ENCODE measurements at regions not wholly inside any gene's neighbourhood (a gene's known extent, or its start where the extent isn't known, plus 50 kb on each side); places are given as distances from the start of the nearest gene placed in this dataset.

- no TSS peak for BruUV-seq (replicated peaks)
- Histone ChIP-seq H3K9me3 (replicated peaks; ENCODE audit: control insufficient read depth, insufficient read depth, low read length) (peaks cover 4% of the 10 kb centered on the region; the same call in 1 of the 3 replicates), H3K27me3 (replicated peaks in 1 of 2; ENCODE audit: control insufficient read depth in 2 of 2, insufficient read depth in 2 of 2, low read length in 1 of 2) (peaks cover 0 to 2% of the 10 kb centered on the region in 2 experiments; a peak in 1 of 4 replicates), H3K36me3 (ENCODE audit: control insufficient read depth in 2 of 2, insufficient read depth in 2 of 2, low read length in 1 of 2) (no peaks in the 10 kb centered on the region), H3K4me3 (no peak overlapping the region), H2AFZ (ENCODE audit: control insufficient read depth, low read depth, low read length) (no peak overlapping the region), H3K9ac (ENCODE audit: control insufficient read depth, insufficient read depth, low read length) (no peak overlapping the region), H3K79me2 (ENCODE audit: control insufficient read depth, insufficient read depth, low read length) (no peaks in the 10 kb centered on the region), H3K4me1 (ENCODE audit: control insufficient read depth, insufficient read depth, low read length) (peaks cover 25% of the 10 kb centered on the region), H3K27ac (ENCODE audit: control insufficient read depth, insufficient read depth) (no peak overlapping the region), H3K4me2 (ENCODE audit: control insufficient read depth, insufficient read depth) (no peak overlapping the region), H4K20me1 (ENCODE audit: control insufficient read depth, insufficient read depth) (no peaks in the 10 kb centered on the region)
- in situ Hi-C loops (cut with MboI): no loop called here
- TF ChIP-seq, protein P1, sequence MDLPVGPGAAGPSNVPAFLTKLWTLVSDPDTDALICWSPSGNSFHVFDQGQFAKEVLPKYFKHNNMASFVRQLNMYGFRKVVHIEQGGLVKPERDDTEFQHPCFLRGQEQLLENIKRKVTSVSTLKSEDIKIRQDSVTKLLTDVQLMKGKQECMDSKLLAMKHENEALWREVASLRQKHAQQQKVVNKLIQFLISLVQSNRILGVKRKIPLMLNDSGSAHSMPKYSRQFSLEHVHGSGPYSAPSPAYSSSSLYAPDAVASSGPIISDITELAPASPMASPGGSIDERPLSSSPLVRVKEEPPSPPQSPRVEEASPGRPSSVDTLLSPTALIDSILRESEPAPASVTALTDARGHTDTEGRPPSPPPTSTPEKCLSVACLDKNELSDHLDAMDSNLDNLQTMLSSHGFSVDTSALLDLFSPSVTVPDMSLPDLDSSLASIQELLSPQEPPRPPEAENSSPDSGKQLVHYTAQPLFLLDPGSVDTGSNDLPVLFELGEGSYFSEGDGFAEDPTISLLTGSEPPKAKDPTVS (IDR thresholded peaks at IDR 0.05; ENCODE audit: low read depth, low read length): no peak
- TF ChIP-seq, protein P2, sequence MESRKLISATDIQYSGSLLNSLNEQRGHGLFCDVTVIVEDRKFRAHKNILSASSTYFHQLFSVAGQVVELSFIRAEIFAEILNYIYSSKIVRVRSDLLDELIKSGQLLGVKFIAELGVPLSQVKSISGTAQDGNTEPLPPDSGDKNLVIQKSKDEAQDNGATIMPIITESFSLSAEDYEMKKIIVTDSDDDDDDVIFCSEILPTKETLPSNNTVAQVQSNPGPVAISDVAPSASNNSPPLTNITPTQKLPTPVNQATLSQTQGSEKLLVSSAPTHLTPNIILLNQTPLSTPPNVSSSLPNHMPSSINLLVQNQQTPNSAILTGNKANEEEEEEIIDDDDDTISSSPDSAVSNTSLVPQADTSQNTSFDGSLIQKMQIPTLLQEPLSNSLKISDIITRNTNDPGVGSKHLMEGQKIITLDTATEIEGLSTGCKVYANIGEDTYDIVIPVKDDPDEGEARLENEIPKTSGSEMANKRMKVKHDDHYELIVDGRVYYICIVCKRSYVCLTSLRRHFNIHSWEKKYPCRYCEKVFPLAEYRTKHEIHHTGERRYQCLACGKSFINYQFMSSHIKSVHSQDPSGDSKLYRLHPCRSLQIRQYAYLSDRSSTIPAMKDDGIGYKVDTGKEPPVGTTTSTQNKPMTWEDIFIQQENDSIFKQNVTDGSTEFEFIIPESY (IDR thresholded peaks at IDR 0.05): no peak
- no peak for TF ChIP-seq TBL1XR1 (IDR thresholded peaks at IDR 0.05; ENCODE audit: low read depth, low read length)
- TF ChIP-seq NKRF (conservative IDR thresholded peaks at IDR 0.05): no peak
- TF ChIP-seq RELA (IDR thresholded peaks at IDR 0.05; ENCODE audit: borderline replicate concordance, partially characterized antibody): no peak
- TF ChIP-seq, protein P3, sequence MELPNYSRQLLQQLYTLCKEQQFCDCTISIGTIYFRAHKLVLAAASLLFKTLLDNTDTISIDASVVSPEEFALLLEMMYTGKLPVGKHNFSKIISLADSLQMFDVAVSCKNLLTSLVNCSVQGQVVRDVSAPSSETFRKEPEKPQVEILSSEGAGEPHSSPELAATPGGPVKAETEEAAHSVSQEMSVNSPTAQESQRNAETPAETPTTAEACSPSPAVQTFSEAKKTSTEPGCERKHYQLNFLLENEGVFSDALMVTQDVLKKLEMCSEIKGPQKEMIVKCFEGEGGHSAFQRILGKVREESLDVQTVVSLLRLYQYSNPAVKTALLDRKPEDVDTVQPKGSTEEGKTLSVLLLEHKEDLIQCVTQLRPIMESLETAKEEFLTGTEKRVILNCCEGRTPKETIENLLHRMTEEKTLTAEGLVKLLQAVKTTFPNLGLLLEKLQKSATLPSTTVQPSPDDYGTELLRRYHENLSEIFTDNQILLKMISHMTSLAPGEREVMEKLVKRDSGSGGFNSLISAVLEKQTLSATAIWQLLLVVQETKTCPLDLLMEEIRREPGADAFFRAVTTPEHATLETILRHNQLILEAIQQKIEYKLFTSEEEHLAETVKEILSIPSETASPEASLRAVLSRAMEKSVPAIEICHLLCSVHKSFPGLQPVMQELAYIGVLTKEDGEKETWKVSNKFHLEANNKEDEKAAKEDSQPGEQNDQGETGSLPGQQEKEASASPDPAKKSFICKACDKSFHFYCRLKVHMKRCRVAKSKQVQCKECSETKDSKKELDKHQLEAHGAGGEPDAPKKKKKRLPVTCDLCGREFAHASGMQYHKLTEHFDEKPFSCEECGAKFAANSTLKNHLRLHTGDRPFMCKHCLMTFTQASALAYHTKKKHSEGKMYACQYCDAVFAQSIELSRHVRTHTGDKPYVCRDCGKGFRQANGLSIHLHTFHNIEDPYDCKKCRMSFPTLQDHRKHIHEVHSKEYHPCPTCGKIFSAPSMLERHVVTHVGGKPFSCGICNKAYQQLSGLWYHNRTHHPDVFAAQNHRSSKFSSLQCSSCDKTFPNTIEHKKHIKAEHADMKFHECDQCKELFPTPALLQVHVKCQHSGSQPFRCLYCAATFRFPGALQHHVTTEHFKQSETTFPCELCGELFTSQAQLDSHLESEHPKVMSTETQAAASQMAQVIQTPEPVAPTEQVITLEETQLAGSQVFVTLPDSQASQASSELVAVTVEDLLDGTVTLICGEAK (IDR thresholded peaks at IDR 0.05; ENCODE audit: borderline replicate concordance): no peak
- CTCF ChIA-PET: interaction anchor here (1.3 to 1.4 kb wide), 2 partner anchors 29 to 61 kb away, joined by 3 to 5 read pairs; no protein-coding TSS in a partner anchor
- intact Hi-C loops (cut with micrococcal nuclease; ENCODE audit: unreplicated experiment): no loop called here
- SMC1A ChIA-PET (ENCODE audit: uncharacterized antibody, unreplicated experiment): interaction anchor here (1.7 kb wide), 1 partner anchor 43 kb away, joined by 3 read pairs; no protein-coding TSS in a partner anchor
- FAIRE-seq (no peak), DNase-seq (ENCODE audit: low read depth, low spot score) (no peak), ATAC-seq (no peak)
- POLR2A ChIA-PET: no interaction called here
- 51% methylated on average over 9 of the region's 11 CpGs for WGBS (ENCODE audit: insufficient coverage, insufficient replicate concordance, low lambda C conversion rate, missing lambda C conversion rate)
- RAD21 ChIA-PET (ENCODE audit: unreplicated experiment): interaction anchor here (1.1 to 2.0 kb wide), 2 partner anchors 36 to 218 kb away, joined by 3 to 6 read pairs; no protein-coding TSS in a partner anchor
These were observed 59.1 kb upstream of the BOD1L2 start for GRCh38 chr18:57087644-57088376.

Measured in GM12878 (cell line).